Activated naive CD8-positive, alpha-beta T cell (primary cell): ENCODE measurements at regions not wholly inside any gene's neighbourhood (a gene's known extent, or its start where the extent isn't known, plus 50 kb on each side); places are given as distances from the start of the nearest gene placed in this dataset.
"Not testable (repeated sequence)": the region's sequence is repeated elsewhere in the genome, so short reads cannot be mapped to it uniquely, and the experiment has no call there.

Source experiments
- H3K27ac Mint-ChIP-seq: one replicate; pipeline ENCODE4 v1.8.0; 2021; ENCODE audit warnings: mixed read lengths
- H3K27me3 Mint-ChIP-seq: one replicate; pipeline ENCODE4 v1.8.0; 2021; ENCODE audit warnings: mixed read lengths
- H3K36me3 Mint-ChIP-seq: one replicate; pipeline ENCODE4 v1.8.0; 2021; ENCODE audit warnings: mixed read lengths
- H3K4me1 Mint-ChIP-seq: one replicate; pipeline ENCODE4 v1.8.0; 2021; ENCODE audit warnings: low read depth, mixed read lengths
- H3K4me3 Mint-ChIP-seq: one replicate; pipeline ENCODE4 v1.8.0; 2021; ENCODE audit warnings: mild to moderate bottlenecking, mixed read lengths
- H3K9me3 Mint-ChIP-seq: one replicate; pipeline ENCODE4 v1.8.0; 2021; ENCODE audit warnings: low read depth, mixed read lengths

- H3K36me3 Mint-ChIP-seq: no peaks in the 10 kb centered on the region
- H3K4me3 Mint-ChIP-seq: no peak overlapping the region
- peaks cover 10% of the 10 kb centered on the region for H3K27me3 Mint-ChIP-seq
- H3K4me1 Mint-ChIP-seq: peaks cover 8% of the 10 kb centered on the region
- H3K27ac Mint-ChIP-seq: no peak overlapping the region
- no peaks in the 10 kb centered on the region for H3K9me3 Mint-ChIP-seq
Measured at GRCh38 chr12:67086116-67086515, 183.0 kb upstream of the CAND1 start.

GRCh38 chr12:67088401-67089118 lies 180.6 kb upstream of the CAND1 start:
- Mint-ChIP-seq H3K9me3 (no peaks in the 10 kb centered on the region), H3K27me3 (peaks cover 18% of the 10 kb centered on the region), H3K4me1 (no peaks in the 10 kb centered on the region), H3K36me3 (no peaks in the 10 kb centered on the region), H3K27ac (no peak overlapping the region), H3K4me3 (no peak overlapping the region)

GRCh38 chr12:67091204-67091603 lies 178.0 kb upstream of the CAND1 start:
- Mint-ChIP-seq H3K4me3 (no peak overlapping the region), H3K27ac (no peak overlapping the region), H3K9me3 (no peaks in the 10 kb centered on the region), H3K27me3 (peaks cover 16% of the 10 kb centered on the region), H3K4me1 (no peaks in the 10 kb centered on the region), H3K36me3 (no peaks in the 10 kb centered on the region)

GRCh38 chr12:67091678-67092077 lies 177.5 kb upstream of the CAND1 start:
- Mint-ChIP-seq H3K9me3 (no peaks in the 10 kb centered on the region), H3K36me3 (no peaks in the 10 kb centered on the region), H3K27ac (no peak overlapping the region)

GRCh38 chr12:67092934-67093333 lies 176.2 kb upstream of the CAND1 start:
- not testable (repeated sequence) for H3K36me3 Mint-ChIP-seq, H3K27ac Mint-ChIP-seq, H3K4me3 Mint-ChIP-seq, H3K4me1 Mint-ChIP-seq, H3K9me3 Mint-ChIP-seq
- H3K27me3 Mint-ChIP-seq: peaks cover 18% of the 10 kb centered on the region

More at GRCh38 chr12:67091678-67092077, 177.5 kb upstream of the CAND1 start:
- Mint-ChIP-seq H3K4me1 (no peaks in the 10 kb centered on the region), H3K27me3 (peaks cover 18% of the 10 kb centered on the region), H3K4me3 (no peak overlapping the region)

- Mint-ChIP-seq H3K27me3 (peaks cover 12% of the 10 kb centered on the region), H3K9me3 (no peaks in the 10 kb centered on the region), H3K36me3 (no peaks in the 10 kb centered on the region), H3K4me3 (no peak overlapping the region), H3K4me1 (no peaks in the 10 kb centered on the region), H3K27ac (no peak overlapping the region)
Measured at GRCh38 chr12:67096533-67097318, 172.4 kb upstream of the CAND1 start.

- peaks cover 5% of the 10 kb centered on the region for H3K36me3 Mint-ChIP-seq
- no peak overlapping the region for H3K27ac Mint-ChIP-seq
- no peaks in the 10 kb centered on the region for H3K9me3 Mint-ChIP-seq
- H3K4me1 Mint-ChIP-seq: no peaks in the 10 kb centered on the region
- H3K27me3 Mint-ChIP-seq: peaks cover 5% of the 10 kb centered on the region
- no peak overlapping the region for H3K4me3 Mint-ChIP-seq
Measured at GRCh38 chr12:67099858-67100257, 169.3 kb upstream of the CAND1 start.

- Mint-ChIP-seq H3K36me3 (peaks cover 7% of the 10 kb centered on the region), H3K27me3 (peaks cover 4% of the 10 kb centered on the region), H3K4me1 (no peaks in the 10 kb centered on the region), H3K27ac (no peak overlapping the region), H3K4me3 (no peak overlapping the region), H3K9me3 (peaks cover 17% of the 10 kb centered on the region)
Measured at GRCh38 chr12:67103521-67103920, 165.6 kb upstream of the CAND1 start.

- H3K27ac Mint-ChIP-seq: no peak overlapping the region
- no peaks in the 10 kb centered on the region for H3K4me1 Mint-ChIP-seq
- H3K4me3 Mint-ChIP-seq: no peak overlapping the region
- H3K36me3 Mint-ChIP-seq: peaks cover 7% of the 10 kb centered on the region
- H3K27me3 Mint-ChIP-seq: peaks cover 3% of the 10 kb centered on the region
- peaks cover 17% of the 10 kb centered on the region for H3K9me3 Mint-ChIP-seq
Measured at GRCh38 chr12:67107235-67107634, 161.9 kb upstream of the CAND1 start.

GRCh38 chr12:67107751-67108269 lies 161.3 kb upstream of the CAND1 start:
- Mint-ChIP-seq H3K27me3 (peaks cover 3% of the 10 kb centered on the region), H3K36me3 (peaks cover 7% of the 10 kb centered on the region), H3K9me3 (peaks cover 17% of the 10 kb centered on the region), H3K4me1 (no peaks in the 10 kb centered on the region), H3K4me3 (no peak overlapping the region), H3K27ac (no peak overlapping the region)

GRCh38 chr12:67110345-67110744 lies 158.8 kb upstream of the CAND1 start:
- peaks cover 16% of the 10 kb centered on the region for H3K9me3 Mint-ChIP-seq
- not testable (repeated sequence) for H3K4me3 Mint-ChIP-seq, H3K4me1 Mint-ChIP-seq, H3K27me3 Mint-ChIP-seq, H3K36me3 Mint-ChIP-seq, H3K27ac Mint-ChIP-seq

- no peak overlapping the region for H3K27ac Mint-ChIP-seq
- no peaks in the 10 kb centered on the region for H3K4me1 Mint-ChIP-seq
- peaks cover 1% of the 10 kb centered on the region for H3K27me3 Mint-ChIP-seq
- H3K36me3 Mint-ChIP-seq: no peaks in the 10 kb centered on the region
- H3K4me3 Mint-ChIP-seq: no peak overlapping the region
- H3K9me3 Mint-ChIP-seq: peaks cover 9% of the 10 kb centered on the region
Measured at GRCh38 chr12:67111182-67111581, 158.0 kb upstream of the CAND1 start.

- Mint-ChIP-seq H3K27ac (no peak overlapping the region), H3K9me3 (no peaks in the 10 kb centered on the region), H3K27me3 (peaks cover 3% of the 10 kb centered on the region), H3K4me1 (no peaks in the 10 kb centered on the region), H3K4me3 (no peak overlapping the region), H3K36me3 (no peaks in the 10 kb centered on the region)
Measured at GRCh38 chr12:67112586-67112985, 156.6 kb upstream of the CAND1 start.

GRCh38 chr12:67116134-67116533 lies 153.0 kb upstream of the CAND1 start:
- Mint-ChIP-seq H3K4me3 (no peak overlapping the region), H3K36me3 (no peaks in the 10 kb centered on the region), H3K27ac (no peak overlapping the region), H3K9me3 (no peaks in the 10 kb centered on the region), H3K4me1 (no peaks in the 10 kb centered on the region), H3K27me3 (peaks cover 5% of the 10 kb centered on the region)

GRCh38 chr12:67122584-67122983 lies 146.6 kb upstream of the CAND1 start:
- no peaks in the 10 kb centered on the region for H3K4me1 Mint-ChIP-seq
- no peaks in the 10 kb centered on the region for H3K9me3 Mint-ChIP-seq
- no peaks in the 10 kb centered on the region for H3K36me3 Mint-ChIP-seq
- H3K27ac Mint-ChIP-seq: no peak overlapping the region
- H3K4me3 Mint-ChIP-seq: no peak overlapping the region
- peaks cover 8% of the 10 kb centered on the region for H3K27me3 Mint-ChIP-seq
